CD8-positive, alpha-beta memory T cell (primary cell): ENCODE measurements at regions not wholly inside any gene's neighbourhood (a gene's known extent, or its start where the extent isn't known, plus 50 kb on each side); places are given as distances from the start of the nearest gene placed in this dataset.

Experiments
- CTCF ChIA-PET: fragments of 350-600 bp; sonication (Branson Sonifier 250); formaldehyde crosslinking; loops from one replicate; lab custom pipeline; 2021; ENCODE audit warnings: antibody characterized with exemption; lab: Charles Lee
- POLR2A ChIA-PET: fragments of 350-600 bp; sonication (Branson Sonifier 250); formaldehyde crosslinking; loops from one replicate; lab custom pipeline; 2021; ENCODE audit warnings: antibody characterized with exemption; lab: Charles Lee
- DNase-seq, 5 donors: peaks; one replicate each; pipeline versions ENCODE4 v3.0.0 to v3.0.0-alpha.2; 2020 to 2022; ENCODE audit warnings: mixed read lengths in 1 of 5
- H3K27ac ChIP-seq: one replicate; pipeline ENCODE4 v1.7.0; 2013; ENCODE audit warnings: low read depth, mild to moderate bottlenecking, low read length, moderate library complexity
- H3K27me3 ChIP-seq: 2 replicates; pipeline ENCODE4 v1.7.0; 2013; ENCODE audit warnings: low read length, mild to moderate bottlenecking; ENCODE audit not compliant: insufficient read depth, poor library complexity, severe bottlenecking
- H3K36me3 ChIP-seq: 2 replicates; pipeline ENCODE4 v1.7.0; 2013; ENCODE audit warnings: mild to moderate bottlenecking, low read length, moderate library complexity; ENCODE audit not compliant: insufficient read depth
- H3K4me1 ChIP-seq: 2 replicates; pipeline ENCODE4 v1.7.0; 2013; ENCODE audit warnings: mild to moderate bottlenecking, low read length, moderate library complexity; ENCODE audit not compliant: insufficient read depth
- H3K4me3 ChIP-seq: 2 replicates; pipeline ENCODE4 v1.7.0; 2013; ENCODE audit warnings: mild to moderate bottlenecking, low read length
- H3K9me3 ChIP-seq: 2 replicates; pipeline ENCODE4 v1.7.0; 2013; ENCODE audit warnings: mild to moderate bottlenecking, low read length
- H3K27ac Mint-ChIP-seq, 8 donors: one replicate each; pipeline ENCODE4 v1.8.0; 2020 to 2021; ENCODE audit warnings: mixed read lengths in 8 of 8, mild to moderate bottlenecking in 6 of 8, inconsistent platforms in 3 of 8, moderate library complexity in 3 of 8
- H3K27me3 Mint-ChIP-seq, 2 donors: one replicate each; pipeline ENCODE4 v1.8.0; 2020 to 2021; ENCODE audit warnings: mixed read lengths in 2 of 2, mild to moderate bottlenecking in 1 of 2, moderate library complexity in 1 of 2
- H3K36me3 Mint-ChIP-seq, 3 donors: one replicate each; pipeline ENCODE4 v1.8.0; 2020 to 2021; ENCODE audit warnings: mixed read lengths in 3 of 3, inconsistent platforms in 1 of 3, mild to moderate bottlenecking in 1 of 3
- H3K4me1 Mint-ChIP-seq, 3 donors: one replicate each; pipeline ENCODE4 v1.8.0; 2020 to 2021; ENCODE audit warnings: mixed read lengths in 3 of 3, inconsistent platforms in 1 of 3, mild to moderate bottlenecking in 1 of 3
- H3K4me3 Mint-ChIP-seq, 7 donors: one replicate each; pipeline ENCODE4 v1.8.0; 2020 to 2021; ENCODE audit warnings: mixed read lengths in 7 of 7, mild to moderate bottlenecking in 6 of 7, moderate library complexity in 4 of 7, inconsistent platforms in 2 of 7
- H3K9me3 Mint-ChIP-seq, 5 donors: one replicate each; pipeline ENCODE4 v1.8.0; 2020 to 2022; ENCODE audit warnings: mixed read lengths in 5 of 5, mild to moderate bottlenecking in 3 of 5, moderate library complexity in 2 of 5, inconsistent platforms in 1 of 5

DNA sequence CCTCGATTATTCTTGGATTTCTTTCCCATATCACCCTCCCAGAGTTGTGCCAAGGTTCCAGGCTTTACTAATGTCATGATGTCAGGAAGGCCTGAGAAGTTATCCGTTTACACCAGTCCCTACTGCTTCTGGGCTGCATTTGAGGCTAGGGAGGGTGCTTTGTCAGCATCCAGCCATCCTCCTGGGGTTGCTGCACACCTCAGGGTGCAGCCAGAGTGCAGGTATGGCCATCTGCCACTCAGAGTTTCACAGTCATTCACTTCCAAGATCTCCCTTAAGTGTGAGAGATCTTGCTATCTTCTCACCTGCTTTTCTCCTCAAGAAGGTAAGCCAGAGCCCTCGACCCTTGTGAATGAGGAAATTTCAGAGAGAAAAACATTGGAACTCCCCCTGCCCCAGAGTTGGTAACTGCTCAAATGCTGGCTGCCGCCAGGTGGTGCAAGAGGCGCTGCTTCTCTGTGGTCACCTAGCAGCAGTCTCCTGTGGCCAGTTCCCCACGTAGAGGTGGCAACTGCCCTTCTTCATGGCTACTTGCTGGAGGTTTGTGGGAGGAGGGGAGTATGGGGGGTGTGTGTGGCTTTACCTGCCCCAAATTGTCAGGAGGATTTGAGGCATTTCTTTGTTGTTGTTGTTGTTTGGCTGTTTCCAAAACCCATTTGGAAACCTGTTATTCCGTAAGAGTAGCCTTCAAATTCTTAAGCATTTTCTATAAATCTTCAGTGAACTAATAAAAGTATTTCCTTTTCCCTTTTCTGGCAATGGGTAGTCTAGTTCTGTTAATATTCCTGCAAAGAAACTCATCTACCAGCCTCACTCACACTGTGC is 259.6 kb upstream of the DMRT1 start:
- no peak for DNase-seq
- Mint-ChIP-seq H3K9me3 (no peaks in the 10 kb centered on the region), H3K36me3 (peaks cover 0 to 5% (median 2%) of the 10 kb centered on the region in 3 donors), H3K4me3 (no peak overlapping the region), H3K4me1 (no peaks in the 10 kb centered on the region), H3K27me3 (peaks cover 6 to 14% of the 10 kb centered on the region in 2 donors), H3K27ac (peak overlapping the region in 1 of 8 donors; percentile 55)
- H3K9me3 ChIP-seq, result no peaks in the 10 kb centered on the region
- POLR2A ChIA-PET, result no interaction called here
- no peaks in the 10 kb centered on the region for H3K27me3 ChIP-seq
- H3K27ac ChIP-seq, result no peak overlapping the region
- no peaks in the 10 kb centered on the region for H3K4me1 ChIP-seq
- CTCF ChIA-PET, result no interaction called here
- H3K36me3 ChIP-seq, result no peaks in the 10 kb centered on the region
- no peak overlapping the region for H3K4me3 ChIP-seq

DNA sequence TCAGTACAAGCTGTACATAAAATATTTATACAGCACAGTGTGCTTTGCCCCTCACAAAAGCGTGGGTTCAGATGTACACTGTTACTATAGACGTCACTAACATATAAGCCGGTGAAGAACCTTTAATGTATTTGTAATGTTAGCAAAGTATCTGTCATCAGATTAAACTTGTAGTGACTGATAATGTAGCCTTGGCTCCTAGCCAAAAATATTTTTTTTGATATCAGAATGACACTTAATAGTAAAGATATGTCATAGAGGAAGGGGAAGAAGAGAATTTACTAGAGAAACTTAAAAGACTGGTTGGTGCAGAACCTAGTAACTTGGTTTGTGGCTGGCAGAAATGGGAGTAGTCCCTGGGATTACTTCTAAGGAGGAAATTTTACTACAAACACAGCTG is 258.7 kb upstream of the DMRT1 start:
- H3K9me3 Mint-ChIP-seq, result no peaks in the 10 kb centered on the region
- H3K27ac Mint-ChIP-seq, result no peak overlapping the region
- H3K4me3 Mint-ChIP-seq, result no peak overlapping the region
- Histone ChIP-seq H3K9me3 (no peaks in the 10 kb centered on the region), H3K4me3 (no peak overlapping the region), H3K36me3 (no peaks in the 10 kb centered on the region), H3K27ac (no peak overlapping the region), H3K4me1 (no peaks in the 10 kb centered on the region), H3K27me3 (no peaks in the 10 kb centered on the region)
- H3K36me3 Mint-ChIP-seq, result peaks cover 0 to 5% (median 2%) of the 10 kb centered on the region in 3 donors
- peaks cover 6 to 14% of the 10 kb centered on the region in 2 donors for H3K27me3 Mint-ChIP-seq
- POLR2A ChIA-PET, result no interaction called here
- CTCF ChIA-PET, result no interaction called here
- DNase-seq, result no peak
- no peaks in the 10 kb centered on the region for H3K4me1 Mint-ChIP-seq

DNA sequence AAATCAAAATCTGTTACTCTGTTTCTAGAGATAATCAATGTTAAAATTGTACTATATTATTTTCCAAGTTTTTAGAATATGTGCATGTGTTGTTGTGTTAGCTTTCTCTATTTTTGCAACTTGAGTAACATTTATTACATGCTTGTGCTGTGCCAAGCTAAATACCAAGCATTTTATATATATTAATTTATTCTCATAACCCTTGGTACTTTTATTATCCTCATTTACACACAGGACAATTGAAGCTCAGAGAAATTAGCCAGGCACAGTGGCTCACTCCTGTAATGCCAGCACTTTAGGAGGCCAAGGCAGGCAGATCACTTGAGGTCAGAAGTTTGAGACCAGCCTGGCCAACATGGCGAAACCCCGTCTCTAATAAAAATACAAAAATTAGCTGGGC is 254.0 kb upstream of the DMRT1 start:
- ChIA-PET CTCF (interaction anchor here (1.7 kb wide), 1 partner anchor 10 kb away, joined by 4 read pairs; no protein-coding TSS in a partner anchor), POLR2A (no interaction called here)
- no peaks in the 10 kb centered on the region for H3K4me1 ChIP-seq
- no peaks in the 10 kb centered on the region for H3K27me3 ChIP-seq
- no peaks in the 10 kb centered on the region for H3K9me3 Mint-ChIP-seq
- H3K27ac ChIP-seq, result no peak overlapping the region
- no peak for DNase-seq
- H3K27ac Mint-ChIP-seq, result no peak overlapping the region
- no peak overlapping the region for H3K4me3 ChIP-seq
- H3K36me3 Mint-ChIP-seq, result no peaks in the 10 kb centered on the region
- no peaks in the 10 kb centered on the region for H3K27me3 Mint-ChIP-seq
- no peaks in the 10 kb centered on the region for H3K36me3 ChIP-seq
- H3K9me3 ChIP-seq, result no peaks in the 10 kb centered on the region
- H3K4me3 Mint-ChIP-seq, result no peak overlapping the region
- peaks cover 0 to 4% (median 0%) of the 10 kb centered on the region in 3 donors for H3K4me1 Mint-ChIP-seq

DNA sequence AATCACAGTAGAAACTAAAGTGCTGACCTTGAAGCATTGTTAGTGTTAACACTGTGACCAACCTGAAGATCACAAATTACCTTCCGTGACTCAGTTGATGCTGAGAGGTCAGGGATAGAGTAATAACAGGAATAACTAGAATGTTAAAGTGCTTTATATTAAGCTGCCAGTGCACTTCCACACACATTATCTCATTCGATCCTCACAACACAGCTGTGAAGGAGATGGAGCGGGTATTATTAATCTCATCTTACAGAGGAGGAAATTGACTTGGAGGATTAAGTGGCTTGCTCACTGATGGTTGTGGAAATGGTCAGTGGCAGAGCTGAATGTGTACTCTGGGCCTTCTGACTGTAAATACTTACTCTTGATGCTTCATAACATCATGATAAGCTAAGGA is 252.5 kb upstream of the DMRT1 start:
- ChIA-PET POLR2A (no interaction called here), CTCF (no interaction called here)
- Mint-ChIP-seq H3K27me3 (peaks cover 0 to 5% of the 10 kb centered on the region in 2 donors), H3K36me3 (no peaks in the 10 kb centered on the region), H3K9me3 (no peaks in the 10 kb centered on the region), H3K27ac (no peak overlapping the region), H3K4me3 (no peak overlapping the region), H3K4me1 (peaks cover 0 to 4% (median 0%) of the 10 kb centered on the region in 3 donors)
- H3K27ac ChIP-seq, result no peak overlapping the region
- H3K9me3 ChIP-seq, result no peaks in the 10 kb centered on the region
- no peaks in the 10 kb centered on the region for H3K36me3 ChIP-seq
- no peak for DNase-seq
- H3K4me1 ChIP-seq, result no peaks in the 10 kb centered on the region
- no peaks in the 10 kb centered on the region for H3K27me3 ChIP-seq
- H3K4me3 ChIP-seq, result no peak overlapping the region

DNA sequence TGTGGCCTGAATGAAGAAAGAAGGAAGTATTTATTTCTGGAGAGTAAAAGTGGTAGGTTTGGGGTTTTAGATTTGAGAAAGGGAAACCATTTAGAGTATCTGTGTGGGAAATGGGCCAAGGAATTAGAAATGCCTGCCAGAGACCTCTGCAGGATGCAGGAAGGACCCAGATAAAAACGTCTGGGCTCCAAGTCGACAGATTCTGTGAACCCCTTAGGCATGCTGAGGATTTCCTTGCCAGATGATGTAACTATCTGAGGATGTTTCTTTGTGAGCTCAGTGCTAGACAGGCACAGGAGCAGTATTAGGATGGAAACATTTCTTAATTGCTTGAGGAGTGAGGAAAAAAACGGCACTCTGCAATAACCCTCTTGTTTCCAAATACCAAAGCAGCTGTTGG is 251.8 kb upstream of the DMRT1 start:
- H3K27me3 Mint-ChIP-seq, result peaks cover 0 to 7% of the 10 kb centered on the region in 2 donors
- Histone ChIP-seq H3K27ac (no peak overlapping the region), H3K4me1 (no peaks in the 10 kb centered on the region), H3K9me3 (no peaks in the 10 kb centered on the region), H3K36me3 (no peaks in the 10 kb centered on the region), H3K4me3 (no peak overlapping the region), H3K27me3 (no peaks in the 10 kb centered on the region)
- no peaks in the 10 kb centered on the region for H3K36me3 Mint-ChIP-seq
- DNase-seq, result no peak
- no peak overlapping the region for H3K27ac Mint-ChIP-seq
- H3K4me3 Mint-ChIP-seq, result no peak overlapping the region
- peaks cover 0 to 4% (median 0%) of the 10 kb centered on the region in 3 donors for H3K4me1 Mint-ChIP-seq
- no peaks in the 10 kb centered on the region for H3K9me3 Mint-ChIP-seq
- CTCF ChIA-PET, result no interaction called here
- POLR2A ChIA-PET, result no interaction called here

DNA sequence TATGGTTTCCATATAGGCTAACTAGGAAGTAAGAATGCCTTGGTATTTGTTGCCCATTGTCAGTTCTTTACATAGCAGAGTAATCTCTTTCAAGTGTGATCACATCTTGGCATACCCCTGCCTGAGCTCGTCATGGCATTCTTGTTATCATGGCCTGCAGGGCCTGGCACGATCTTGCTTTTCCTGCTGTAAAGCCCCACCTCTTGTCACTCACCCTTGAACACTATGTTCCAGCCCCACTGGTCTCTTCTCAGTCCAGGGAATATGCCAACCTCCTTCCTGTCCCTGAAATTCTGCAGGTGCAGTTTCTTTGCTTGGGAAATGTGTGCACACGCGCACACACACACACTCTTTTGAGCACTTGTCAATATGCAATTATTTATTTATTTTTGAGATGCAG is 250.2 kb upstream of the DMRT1 start:
- Mint-ChIP-seq H3K36me3 (no peaks in the 10 kb centered on the region), H3K27me3 (peaks cover 2 to 7% of the 10 kb centered on the region in 2 donors), H3K27ac (no peak overlapping the region), H3K4me1 (peaks cover 0 to 4% (median 0%) of the 10 kb centered on the region in 3 donors), H3K4me3 (no peak overlapping the region), H3K9me3 (no peaks in the 10 kb centered on the region)
- no peaks in the 10 kb centered on the region for H3K9me3 ChIP-seq
- H3K4me3 ChIP-seq, result no peak overlapping the region
- H3K27me3 ChIP-seq, result no peaks in the 10 kb centered on the region
- H3K27ac ChIP-seq, result no peak overlapping the region
- no peaks in the 10 kb centered on the region for H3K4me1 ChIP-seq
- ChIA-PET CTCF (no interaction called here), POLR2A (no interaction called here)
- DNase-seq, result no peak
- no peaks in the 10 kb centered on the region for H3K36me3 ChIP-seq

DNA sequence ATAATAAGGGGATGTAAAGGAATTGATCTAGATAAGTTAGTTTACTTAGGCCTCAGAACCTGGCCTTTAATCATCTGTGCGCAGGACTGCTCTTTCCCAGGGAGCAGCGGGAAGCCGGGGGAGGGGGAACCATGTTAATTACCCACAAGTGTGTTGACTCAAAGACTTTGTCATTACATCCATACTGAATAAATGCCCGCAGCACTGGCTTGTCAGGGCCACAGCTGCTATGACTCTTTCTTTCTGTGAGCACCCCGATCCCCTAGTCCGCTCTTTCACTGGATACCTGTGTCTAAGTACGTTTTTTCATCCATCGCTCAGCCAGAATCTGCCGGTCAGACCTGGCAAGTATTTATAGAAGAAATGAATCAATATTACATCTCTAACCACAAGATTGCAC is 249.3 kb upstream of the DMRT1 start:
- Histone ChIP-seq H3K27me3 (no peaks in the 10 kb centered on the region), H3K9me3 (no peaks in the 10 kb centered on the region), H3K4me1 (no peaks in the 10 kb centered on the region), H3K27ac (no peak overlapping the region), H3K36me3 (no peaks in the 10 kb centered on the region), H3K4me3 (no peak overlapping the region)
- H3K36me3 Mint-ChIP-seq, result no peaks in the 10 kb centered on the region
- H3K4me1 Mint-ChIP-seq, result peaks cover 0 to 4% (median 0%) of the 10 kb centered on the region in 3 donors
- no peak overlapping the region for H3K4me3 Mint-ChIP-seq
- H3K27ac Mint-ChIP-seq, result no peak overlapping the region
- ChIA-PET POLR2A (no interaction called here), CTCF (no interaction called here)
- H3K9me3 Mint-ChIP-seq, result no peaks in the 10 kb centered on the region
- peaks cover 2 to 7% of the 10 kb centered on the region in 2 donors for H3K27me3 Mint-ChIP-seq
- DNase-seq, result no peak

DNA sequence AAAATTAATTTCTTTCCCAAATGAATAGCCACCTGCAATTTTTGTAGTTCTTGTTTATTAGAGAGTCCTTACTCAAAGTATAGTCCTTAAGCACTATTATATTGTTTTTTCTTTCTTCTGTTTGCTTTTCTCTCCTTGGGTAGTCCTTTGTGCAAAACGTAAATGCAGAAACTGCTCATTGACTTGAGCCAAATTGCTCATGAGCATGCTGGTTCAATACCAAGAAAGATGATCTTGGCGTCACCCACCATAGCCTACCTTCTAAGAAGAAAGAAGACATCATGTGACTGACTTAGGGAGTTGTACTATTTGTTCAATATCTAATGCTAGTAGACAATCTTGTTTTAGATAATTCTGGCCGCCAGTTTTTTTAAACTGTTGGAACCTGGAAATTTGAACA is 248.8 kb upstream of the DMRT1 start:
- Histone ChIP-seq H3K4me1 (no peaks in the 10 kb centered on the region), H3K36me3 (no peaks in the 10 kb centered on the region), H3K9me3 (no peaks in the 10 kb centered on the region), H3K4me3 (no peak overlapping the region), H3K27me3 (no peaks in the 10 kb centered on the region), H3K27ac (no peak overlapping the region)
- ChIA-PET POLR2A (no interaction called here), CTCF (no interaction called here)
- Mint-ChIP-seq H3K4me1 (peaks cover 0 to 4% (median 0%) of the 10 kb centered on the region in 3 donors), H3K4me3 (no peak overlapping the region), H3K9me3 (no peaks in the 10 kb centered on the region), H3K27me3 (peaks cover 2 to 7% of the 10 kb centered on the region in 2 donors), H3K27ac (no peak overlapping the region), H3K36me3 (no peaks in the 10 kb centered on the region)
- no peak for DNase-seq
